Lower lobe of right lung (tissue), 2 donors: ENCODE measurements at regions not wholly inside any gene's neighbourhood (a gene's known extent, or its start where the extent isn't known, plus 50 kb on each side); places are given as distances from the start of the nearest gene placed in this dataset.
A peak's percentile ranks its signal among the peaks of the same experiment; 100 is the strongest.
"Not testable (repeated sequence)": the region's sequence is repeated elsewhere in the genome, so short reads cannot be mapped to it uniquely, and the experiment has no call there.

Source experiments
- ATAC-seq, 2 donors: fragments of 200-7000 bp; cut with Tn5 transposase; one replicate each; pipeline ENCODE4 v1.9.1; 2020 to 2022; ENCODE audit warnings: mild to moderate bottlenecking in 2 of 2, moderate library complexity in 2 of 2
- DNase-seq: peaks from one replicate; pipeline ENCODE4 v3.0.0-alpha.2; 2020
- H3K27ac ChIP-seq: fragments of 200-600 bp; one replicate; pipeline ENCODE4 v1.8.0; 2022
- H3K27me3 ChIP-seq: fragments of 200-600 bp; one replicate; pipeline ENCODE4 v1.8.0; 2022; ENCODE audit warnings: low read depth
- H3K36me3 ChIP-seq: fragments of 200-600 bp; one replicate; pipeline ENCODE4 v1.8.0; 2022; ENCODE audit warnings: mild to moderate bottlenecking
- H3K4me1 ChIP-seq: fragments of 200-600 bp; one replicate; pipeline ENCODE4 v1.8.0; 2022
- H3K4me3 ChIP-seq: fragments of 200-600 bp; one replicate; pipeline ENCODE4 v1.8.0; 2022; ENCODE audit warnings: mild to moderate bottlenecking
- H3K9me3 ChIP-seq: fragments of 200-600 bp; one replicate; pipeline ENCODE4 v1.8.0; 2022
- CTCF ChIP-seq: fragments of 200-600 bp; IDR thresholded peaks from one replicate; pipeline ENCODE4 v1.8.0; 2022; ENCODE audit warnings: antibody characterized with exemption, mild to moderate bottlenecking
- intact Hi-C: fragments of 100-400 bp; cut with DNase I; formaldehyde crosslinking; loops from one replicate; pipeline ENCODE4 v1.11.0; 2022
- donor health status: DM: no; HTN: yes; CAD: no; lungs with severe emphysema.

- H3K9me3 ChIP-seq, H3K27me3 ChIP-seq, H3K27ac ChIP-seq, H3K36me3 ChIP-seq, ATAC-seq, intact Hi-C loops, DNase-seq, H3K4me3 ChIP-seq, H3K4me1 ChIP-seq: not testable (repeated sequence)
These were observed 119.4 kb upstream of the FOLH1 start for GRCh38 chr11:49327766-49328165.

- H3K27ac ChIP-seq, H3K36me3 ChIP-seq, H3K4me3 ChIP-seq, H3K9me3 ChIP-seq, H3K27me3 ChIP-seq, intact Hi-C loops, DNase-seq, ATAC-seq, H3K4me1 ChIP-seq: not testable (repeated sequence)
These were observed 118.2 kb upstream of the FOLH1 start for GRCh38 chr11:49326651-49327050.

- Histone ChIP-seq H3K4me1 (no peaks in the 10 kb centered on the region), H3K9me3 (no peaks in the 10 kb centered on the region), H3K4me3 (no peak overlapping the region), H3K36me3 (no peaks in the 10 kb centered on the region), H3K27me3 (no peaks in the 10 kb centered on the region), H3K27ac (no peak overlapping the region)
- no peak for ATAC-seq
- TF ChIP-seq CTCF: no peak
- intact Hi-C loops: no loop called here
- no peak for DNase-seq
These were observed 107.8 kb upstream of the FOLH1 start for GRCh38 chr11:49316180-49316579.

- intact Hi-C loops: no loop called here
- no peak overlapping the region for H3K27ac ChIP-seq
- H3K9me3 ChIP-seq: no peaks in the 10 kb centered on the region
- H3K4me3 ChIP-seq: no peak overlapping the region
- no peaks in the 10 kb centered on the region for H3K4me1 ChIP-seq
- DNase-seq (no peak), ATAC-seq (no peak)
- no peak for TF ChIP-seq CTCF
- H3K27me3 ChIP-seq: no peaks in the 10 kb centered on the region
- no peaks in the 10 kb centered on the region for H3K36me3 ChIP-seq
These were observed 94.7 kb upstream of the FOLH1 start for GRCh38 chr11:49303080-49303479.

- no peak for ATAC-seq
- intact Hi-C loops: no loop called here
- TF ChIP-seq CTCF: no peak
- no peaks in the 10 kb centered on the region for H3K9me3 ChIP-seq
- no peaks in the 10 kb centered on the region for H3K4me1 ChIP-seq
- DNase-seq: no peak
- no peak overlapping the region for H3K4me3 ChIP-seq
- H3K36me3 ChIP-seq: no peaks in the 10 kb centered on the region
- no peak overlapping the region for H3K27ac ChIP-seq
- no peaks in the 10 kb centered on the region for H3K27me3 ChIP-seq
These were observed 94.0 kb upstream of the FOLH1 start for GRCh38 chr11:49302360-49302759.

GRCh38 chr11:49298017-49298416 lies 89.6 kb upstream of the FOLH1 start:
- DNase-seq, H3K4me1 ChIP-seq, H3K36me3 ChIP-seq, H3K9me3 ChIP-seq, H3K27me3 ChIP-seq, H3K27ac ChIP-seq, intact Hi-C loops, ATAC-seq, H3K4me3 ChIP-seq: not testable (repeated sequence)

- H3K9me3 ChIP-seq, H3K4me1 ChIP-seq, H3K4me3 ChIP-seq, H3K36me3 ChIP-seq, H3K27me3 ChIP-seq, DNase-seq, intact Hi-C loops, H3K27ac ChIP-seq: not testable (repeated sequence)
- peak in 1 of 2 donors; percentile 29 for ATAC-seq
These were observed 75.5 kb upstream of the FOLH1 start for GRCh38 chr11:49283911-49284310.

GRCh38 chr11:49283282-49283681 lies 74.9 kb upstream of the FOLH1 start:
- H3K4me1 ChIP-seq, H3K36me3 ChIP-seq, intact Hi-C loops, H3K27ac ChIP-seq, H3K27me3 ChIP-seq, DNase-seq, H3K9me3 ChIP-seq, H3K4me3 ChIP-seq: not testable (repeated sequence)
- ATAC-seq: peak; percentile 92 to 95

GRCh38 chr11:49282125-49282524 lies 73.7 kb upstream of the FOLH1 start:
- H3K36me3 ChIP-seq, H3K27me3 ChIP-seq, DNase-seq, intact Hi-C loops, H3K27ac ChIP-seq, H3K9me3 ChIP-seq, H3K4me1 ChIP-seq, H3K4me3 ChIP-seq: not testable (repeated sequence)
- ATAC-seq: peak in 1 of 2 donors; percentile 26

GRCh38 chr11:49277951-49278350 lies 69.5 kb upstream of the FOLH1 start:
- ATAC-seq, H3K4me1 ChIP-seq, H3K9me3 ChIP-seq, H3K36me3 ChIP-seq, H3K27ac ChIP-seq, H3K4me3 ChIP-seq, DNase-seq, intact Hi-C loops, H3K27me3 ChIP-seq: not testable (repeated sequence)
